AG04449 (cell line): ENCODE measurements at regions not wholly inside any gene's neighbourhood (a gene's known extent, or its start where the extent isn't known, plus 50 kb on each side); places are given as distances from the start of the nearest gene placed in this dataset.

Experiments used
- CTCF ChIA-PET: fragments of 350-600 bp; formaldehyde crosslinking; extraction: SDS; loops from one replicate; lab custom pipeline; 2021; ENCODE audit warnings: antibody characterized with exemption; lab: Yijun Ruan, JAX
- POLR2A ChIA-PET: fragments of 400-600, 350-600 bp; formaldehyde crosslinking; extraction: SDS; loops from one replicate; lab custom pipeline; 2020; ENCODE audit warnings: antibody characterized with exemption, inconsistent platforms; lab: Yijun Ruan, JAX
- DNase-seq: peaks from one replicate; pipeline ENCODE4 v3.0.0-alpha.2; 2010; ENCODE audit warnings: low read depth, low spot score
- H3K4me3 ChIP-seq: 2 replicates; pipeline ENCODE4 v1.5.1; 2011; ENCODE audit warnings: low read depth, mild to moderate bottlenecking, control low read depth, low read length
- CTCF ChIP-seq: IDR thresholded peaks from one replicate; pipeline ENCODE4 v1.5.1; 2011; ENCODE audit warnings: mild to moderate bottlenecking, moderate library complexity, low read length, control low read depth, inconsistent platforms; ENCODE audit not compliant: insufficient read depth; ENCODE audit errors: missing control alignments

GRCh38 chr5:30142432-30142831 is 1051.1 kb upstream of the CDH6 start:
- CTCF ChIA-PET, result no interaction called here
- POLR2A ChIA-PET, result no interaction called here
- no peak for DNase-seq
- no peak for TF ChIP-seq CTCF
- H3K4me3 ChIP-seq, result no peak overlapping the region

GRCh38 chr5:30121043-30121442 is 1072.4 kb upstream of the CDH6 start:
- ChIA-PET POLR2A (no interaction called here), CTCF (no interaction called here)
- DNase-seq, result no peak
- H3K4me3 ChIP-seq, result no peak overlapping the region
- no peak for TF ChIP-seq CTCF

GRCh38 chr5:30117135-30117534 is 1076.4 kb upstream of the CDH6 start:
- ChIA-PET CTCF (no interaction called here), POLR2A (no interaction called here)
- TF ChIP-seq CTCF, result no peak
- no peak for DNase-seq
- H3K4me3 ChIP-seq, result no peak overlapping the region

- no peak for DNase-seq
- POLR2A ChIA-PET, result no interaction called here
- CTCF ChIA-PET, result no interaction called here
- no peak for TF ChIP-seq CTCF
- H3K4me3 ChIP-seq, result no peak overlapping the region
Observed at GRCh38 chr5:30113542-30113941, 1079.9 kb upstream of the CDH6 start.

- TF ChIP-seq CTCF, result no peak
- no peak overlapping the region for H3K4me3 ChIP-seq
- no peak for DNase-seq
- CTCF ChIA-PET, result no interaction called here
- POLR2A ChIA-PET, result no interaction called here
Observed at GRCh38 chr5:30112867-30113266, 1080.6 kb upstream of the CDH6 start.

GRCh38 chr5:30108051-30108450 is 1085.4 kb upstream of the CDH6 start:
- POLR2A ChIA-PET, result no interaction called here
- no peak overlapping the region for H3K4me3 ChIP-seq
- DNase-seq, result no peak
- no peak for TF ChIP-seq CTCF
- CTCF ChIA-PET, result no interaction called here

GRCh38 chr5:30106596-30106995 is 1086.9 kb upstream of the CDH6 start:
- ChIA-PET CTCF (no interaction called here), POLR2A (no interaction called here)
- TF ChIP-seq CTCF, result no peak

More at GRCh38 chr5:30106596-30106995, 1086.9 kb upstream of the CDH6 start:
- DNase-seq, result no peak
- no peak overlapping the region for H3K4me3 ChIP-seq
